ENCODE measurements at regions not wholly inside any gene's neighbourhood (a gene's known extent, or its start where the extent isn't known, plus 50 kb on each side); places are given as distances from the start of the nearest gene placed in this dataset.
"Not testable (repeated sequence)": the region's sequence is repeated elsewhere in the genome, so short reads cannot be mapped to it uniquely, and the experiment has no call there.

DNA sequence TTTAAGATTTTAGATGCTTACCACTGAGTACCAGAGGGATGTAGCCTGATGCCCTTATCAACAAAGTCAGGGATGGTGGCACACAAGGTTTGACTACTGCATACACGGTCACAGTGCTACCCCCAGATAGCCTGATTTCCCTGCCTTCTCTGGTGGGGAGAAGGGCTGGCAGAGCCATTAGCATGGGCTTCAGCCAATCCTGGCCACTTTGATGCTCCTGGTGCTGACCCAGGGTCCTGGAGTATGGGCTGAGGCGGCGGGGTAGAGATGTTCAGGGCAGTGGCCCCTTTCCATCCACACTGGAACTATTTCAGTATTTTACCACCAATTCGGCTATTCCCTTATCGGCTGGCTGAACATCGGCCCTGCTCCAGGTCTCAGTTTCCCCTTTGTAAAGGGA lies 83.2 kb downstream of the POTEB3 start:
- DNase-seq: not testable (repeated sequence)

DNA sequence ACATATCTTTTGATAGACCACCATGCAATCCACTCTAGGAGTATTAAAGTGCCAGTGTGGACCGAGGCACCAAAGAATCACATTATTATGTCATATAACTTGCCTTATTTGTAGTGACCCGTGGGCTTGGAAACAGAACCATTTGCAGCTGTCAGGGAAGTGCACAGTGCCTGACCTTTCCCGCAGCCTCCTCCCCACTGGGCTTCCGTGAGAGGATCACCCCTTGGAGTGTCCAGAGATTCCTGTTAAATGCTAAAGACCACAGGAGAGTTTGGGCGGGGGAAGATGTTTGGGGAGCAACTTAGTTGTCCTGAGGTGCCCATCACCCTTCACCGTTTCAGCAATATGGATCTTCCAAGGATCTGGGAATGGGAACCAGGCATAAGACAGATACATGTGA lies 84.4 kb downstream of the POTEB3 start:
- not testable (repeated sequence) for DNase-seq

DNA sequence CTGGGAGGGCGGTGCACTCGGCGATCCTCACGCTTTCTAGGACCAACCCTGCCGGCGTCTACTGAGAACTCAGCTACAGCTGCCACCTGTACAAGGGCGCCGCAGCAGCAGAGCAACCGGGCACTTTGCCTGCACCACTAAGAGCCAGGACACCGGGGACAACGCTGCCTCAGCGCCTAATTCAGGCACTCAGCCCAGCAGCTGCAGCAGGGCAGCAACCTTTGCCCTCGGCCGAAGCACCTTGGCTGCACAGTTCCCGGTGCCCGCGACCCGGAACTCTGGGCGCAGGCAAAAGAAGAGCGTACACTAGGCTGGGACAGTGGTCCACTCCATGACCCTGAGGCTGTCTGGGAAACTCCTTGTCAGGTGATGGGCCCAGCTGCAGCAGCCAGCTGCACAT lies 85.7 kb downstream of the POTEB3 start:
- DNase-seq: not testable (repeated sequence)

DNA sequence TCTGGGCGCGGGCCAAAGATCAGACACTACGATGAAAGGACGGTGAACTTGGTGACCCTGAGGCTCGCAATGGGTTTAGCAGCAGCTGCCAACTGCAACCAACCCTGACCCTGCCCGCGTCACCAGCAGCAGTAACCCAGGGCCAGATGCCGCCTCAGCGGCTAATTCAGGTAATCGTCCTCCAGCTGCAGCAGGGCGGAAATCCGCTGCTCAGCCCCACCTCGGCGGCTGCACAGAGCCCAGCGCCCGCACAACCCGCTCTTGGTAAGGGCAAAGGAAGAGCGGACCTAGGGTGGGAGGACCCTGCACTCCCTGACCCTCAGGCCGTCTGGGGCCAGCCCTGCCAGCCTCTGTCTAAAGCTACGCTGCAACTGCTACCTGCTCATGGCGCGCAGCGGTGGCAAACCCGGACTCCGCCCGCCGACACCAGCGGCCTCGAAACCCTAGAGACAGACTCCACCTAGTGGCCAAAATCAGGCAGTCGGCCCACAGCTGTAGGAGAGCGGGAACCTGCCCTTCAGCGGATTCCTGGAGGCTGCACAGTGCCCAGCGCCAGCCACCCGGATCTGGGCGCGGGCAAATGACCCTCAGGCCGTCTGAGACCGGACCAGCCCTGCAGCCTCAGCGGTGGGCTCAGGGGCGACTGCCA lies 87.5 kb downstream of the POTEB3 start:
- DNase-seq: not testable (repeated sequence)

DNA sequence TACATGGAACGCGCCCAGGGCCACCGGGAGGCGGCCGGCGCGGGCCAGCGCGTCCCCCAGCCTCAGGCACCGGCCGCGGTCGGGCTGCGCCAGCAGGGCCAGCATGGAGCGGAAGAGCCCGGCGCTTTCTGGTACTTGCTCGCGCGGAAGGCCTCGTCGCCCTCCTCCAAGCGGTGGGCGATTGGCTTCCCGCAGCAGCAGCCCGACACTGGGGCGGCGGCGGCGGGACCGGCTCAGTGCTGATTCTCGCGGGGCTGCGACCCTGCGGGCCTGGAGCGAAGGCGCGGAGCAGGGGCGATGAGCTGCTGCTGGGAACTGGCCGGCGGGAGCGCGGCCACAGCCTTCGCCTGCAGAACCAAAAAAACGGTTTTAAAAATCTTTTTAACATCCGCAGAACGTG lies 95.3 kb downstream of the POTEB3 start:
- DNase-seq: peak; percentile 5

DNA sequence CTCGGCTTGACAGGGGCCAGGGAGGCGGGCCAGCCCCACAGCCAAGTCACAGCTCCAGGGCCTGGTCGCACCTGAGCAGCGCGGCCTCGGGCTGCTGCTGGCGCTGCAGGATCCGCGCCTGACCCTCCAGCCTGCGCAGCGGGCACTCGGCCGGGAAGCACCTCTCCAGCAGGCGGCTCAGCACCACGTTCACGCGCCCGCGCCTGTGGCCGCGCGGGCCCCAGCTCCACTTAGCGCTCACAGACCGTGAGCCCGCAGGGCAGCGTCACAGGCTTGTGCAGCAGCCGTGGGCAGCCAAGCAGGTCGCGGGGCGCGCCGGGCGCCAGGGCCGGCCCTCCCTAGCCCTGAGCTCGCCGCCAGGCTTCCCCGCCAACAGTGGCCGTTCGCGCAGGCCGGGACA lies 95.8 kb downstream of the POTEB3 start:
- not testable (repeated sequence) for DNase-seq

DNA sequence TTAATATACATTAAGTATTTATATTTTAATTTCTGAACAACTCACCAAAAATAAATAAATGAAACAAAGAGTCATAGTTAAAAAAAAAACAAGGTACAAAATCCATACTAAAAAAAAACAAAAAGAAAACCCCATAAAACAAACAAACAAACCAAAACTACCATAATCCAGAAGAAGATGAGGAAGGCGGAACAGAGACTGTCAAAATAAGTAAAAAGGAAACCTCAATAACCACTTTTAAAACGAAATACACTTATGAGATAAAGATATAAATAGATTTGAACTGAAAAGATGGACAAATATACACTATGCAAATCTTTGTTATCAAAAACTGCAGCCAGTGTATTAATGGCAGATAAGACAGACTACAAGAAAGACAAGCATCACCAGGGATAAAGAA lies 103.3 kb downstream of the POTEB3 start:
- not testable (repeated sequence) for DNase-seq

DNA sequence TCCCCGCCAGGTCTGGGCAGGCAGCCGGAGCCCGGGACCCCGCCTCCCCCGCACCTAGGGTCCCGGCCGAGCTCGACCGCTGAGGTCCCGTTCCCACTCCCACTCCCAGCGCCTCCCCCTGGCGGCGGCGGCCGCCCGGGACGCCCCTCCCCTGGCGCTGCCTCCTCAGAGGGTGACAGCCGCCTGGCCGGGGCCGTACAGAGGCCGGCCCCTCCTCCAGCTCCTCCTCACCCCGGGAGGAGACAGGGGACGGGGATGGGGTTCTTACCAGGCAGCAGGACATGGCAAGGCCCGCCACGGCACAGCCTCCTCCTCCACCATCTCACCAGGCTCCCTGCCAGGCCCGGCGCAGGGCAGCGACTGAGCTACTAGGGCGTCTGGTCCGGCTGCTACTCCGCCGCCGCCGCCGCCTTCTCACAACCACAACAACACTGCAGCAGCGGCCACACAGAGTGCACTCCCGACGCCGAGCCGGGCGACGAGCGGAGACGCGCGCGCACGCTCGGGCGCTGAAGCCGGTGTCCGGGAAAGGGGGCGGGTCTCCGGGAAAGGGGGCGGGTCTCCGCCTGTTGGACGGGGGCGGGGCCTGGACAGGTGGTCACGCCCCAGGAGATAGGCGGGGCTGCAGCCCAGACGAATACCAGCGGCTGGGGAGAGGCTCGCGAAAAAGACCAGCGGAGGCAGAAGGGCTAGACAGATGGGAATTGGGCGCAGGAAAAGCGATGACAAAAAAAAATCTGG lies 115.4 kb downstream of the POTEB3 start:
- DNase-seq: not testable (repeated sequence)

DNA sequence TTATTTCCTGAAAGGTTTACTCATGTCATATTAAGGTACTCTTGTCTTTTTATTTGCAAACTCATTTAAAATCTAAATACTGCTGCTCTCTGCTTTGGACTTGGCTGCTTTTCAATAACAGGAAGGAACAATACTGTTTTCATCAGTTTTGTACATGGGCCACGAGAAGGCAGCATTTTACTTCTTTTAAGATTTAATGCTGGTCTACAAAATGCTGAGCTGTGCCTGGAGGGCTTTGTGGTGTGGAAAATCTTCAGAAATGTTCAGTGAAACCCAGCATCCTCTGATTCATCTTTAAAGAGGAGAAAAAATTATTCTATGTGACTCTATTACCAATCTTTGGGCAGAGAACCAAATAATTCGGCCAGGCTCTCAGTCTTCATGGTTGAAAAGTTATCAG lies 155.9 kb downstream of the POTEB3 start:
- not testable (repeated sequence) for DNase-seq

DNA sequence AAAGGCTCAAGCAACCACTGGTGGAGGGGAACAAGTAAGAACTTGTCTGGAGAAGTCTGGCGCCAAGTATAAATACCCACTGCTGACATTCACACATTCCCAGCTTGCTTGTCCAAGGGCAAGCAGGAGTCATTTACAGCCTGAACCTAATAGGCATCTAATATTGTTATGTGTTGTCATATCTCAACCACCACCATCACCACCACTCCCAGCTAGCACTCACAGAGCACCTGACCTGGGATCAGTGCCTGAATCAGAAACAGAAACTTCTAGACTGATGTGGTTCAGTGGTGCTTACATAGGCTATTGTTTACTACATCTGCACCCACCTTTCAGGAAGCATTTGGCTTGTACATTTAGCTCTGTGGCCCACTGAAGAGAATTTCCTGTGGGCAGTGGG lies 157.1 kb downstream of the POTEB3 start:
- not testable (repeated sequence) for DNase-seq

DNA sequence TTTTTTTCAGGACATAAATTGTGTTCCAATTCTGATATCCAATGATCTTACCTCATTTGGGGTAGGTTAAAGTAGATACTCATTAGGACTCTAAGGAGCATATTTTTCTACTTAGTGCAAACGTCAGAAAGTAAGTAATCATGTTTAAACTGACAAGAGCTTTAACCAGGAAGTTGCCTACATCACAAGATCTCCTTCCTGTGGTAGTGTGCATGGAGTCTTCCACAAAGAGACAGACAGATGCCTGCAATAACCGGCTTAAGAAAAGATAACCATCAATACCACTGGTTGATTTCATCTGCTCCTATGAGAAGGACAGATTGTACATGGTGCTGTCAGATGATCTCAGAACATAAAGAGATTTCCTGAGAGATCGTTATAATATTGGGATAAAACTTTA lies 160.0 kb downstream of the POTEB3 start:
- not testable (repeated sequence) for DNase-seq

DNA sequence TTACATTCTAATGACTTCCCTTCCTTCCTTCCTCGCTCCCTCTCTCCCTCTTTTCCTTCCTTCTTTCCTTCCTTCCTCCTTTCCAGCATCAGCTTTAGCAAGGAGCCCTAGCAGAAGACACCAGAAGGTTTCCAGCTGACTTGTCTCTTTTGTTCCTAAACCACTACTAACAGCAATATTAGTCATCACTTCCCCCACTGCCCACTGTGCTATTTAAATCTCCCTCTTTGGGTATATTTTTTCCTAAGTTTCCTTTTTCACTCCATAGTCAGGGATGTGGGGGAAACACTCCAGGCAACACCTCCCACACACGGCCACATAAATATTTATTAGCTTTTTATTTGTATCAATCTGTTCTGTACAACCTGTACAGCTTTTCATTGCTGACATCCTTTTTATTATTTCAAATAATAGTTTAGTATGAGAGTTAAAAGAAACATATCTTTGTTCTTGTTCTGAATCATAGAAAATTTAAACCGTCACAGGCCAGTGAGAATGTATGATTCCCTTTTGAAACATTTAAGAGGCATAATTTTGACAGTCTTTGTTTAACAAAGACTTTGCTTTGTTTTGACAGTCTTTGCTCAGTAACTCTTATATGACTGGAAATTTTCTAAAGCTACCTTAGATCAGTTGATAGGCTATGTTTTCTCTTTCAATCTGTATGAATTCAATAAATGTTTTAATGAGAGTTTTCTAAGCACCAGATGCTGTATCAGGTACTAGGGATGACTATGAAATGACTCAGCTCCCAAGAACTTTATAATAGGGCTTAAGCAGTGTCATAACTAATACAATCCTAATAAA lies 167.9 kb downstream of the POTEB3 start:
- not testable (repeated sequence) for DNase-seq

DNA sequence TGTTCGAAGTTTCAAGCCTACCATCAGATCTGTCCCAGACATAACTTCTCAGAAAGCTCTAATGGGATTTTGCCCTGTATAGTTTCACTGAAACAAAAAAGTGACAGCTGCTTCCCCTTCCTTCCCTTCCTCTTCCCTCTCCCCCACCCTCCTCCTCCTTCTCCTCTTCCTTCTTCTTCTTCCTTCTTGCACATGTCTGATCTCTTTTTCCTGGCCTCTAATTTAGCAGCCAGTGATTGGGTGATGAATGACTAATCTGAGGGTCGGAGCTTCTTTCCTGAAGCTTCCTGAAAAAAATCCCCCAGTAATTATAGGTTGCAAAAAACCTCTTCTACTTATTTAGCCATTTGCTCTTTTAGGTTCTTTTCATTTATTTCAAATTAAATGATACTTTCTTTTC lies 168.7 kb downstream of the POTEB3 start:
- no peak for DNase-seq

DNA sequence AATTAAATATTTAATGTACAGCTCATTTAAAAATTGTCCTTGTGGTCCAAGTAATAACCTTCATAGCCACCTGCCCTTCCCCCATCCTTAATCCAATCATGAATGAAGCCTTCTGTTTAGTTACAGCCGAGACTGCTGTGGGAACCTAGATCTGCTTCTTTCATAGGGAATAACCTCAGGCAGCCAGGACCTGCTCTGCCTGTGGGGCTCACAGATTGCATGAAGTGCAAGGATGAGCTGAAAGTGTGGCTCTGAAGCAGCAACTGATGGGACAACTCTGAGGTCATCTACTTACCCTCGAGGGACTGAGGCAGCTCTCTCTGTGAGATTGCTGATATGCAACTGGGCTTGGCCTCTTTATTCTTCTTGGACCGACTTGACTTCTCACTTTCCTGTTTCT lies 169.8 kb downstream of the POTEB3 start:
- no peak for DNase-seq

DNA sequence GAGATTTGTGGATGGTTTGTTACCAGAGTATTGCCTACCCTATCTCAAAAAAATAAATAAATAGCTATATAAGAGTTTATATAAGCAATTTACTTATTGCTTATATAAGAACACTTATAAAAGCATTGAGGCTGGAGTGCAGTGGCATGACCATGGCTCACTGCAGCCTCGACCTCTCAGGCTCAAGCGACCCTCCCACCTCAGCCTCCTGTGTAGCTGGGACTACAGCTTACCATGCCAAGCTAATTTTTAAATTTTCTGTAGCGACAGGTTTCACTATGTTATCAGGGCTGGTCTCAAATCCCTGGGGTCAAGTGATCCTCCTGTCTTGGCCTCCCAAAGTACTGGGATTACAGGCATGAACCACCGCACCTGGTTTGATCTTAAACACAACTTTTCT lies 170.6 kb downstream of the POTEB3 start:
- not testable (repeated sequence) for DNase-seq

DNA sequence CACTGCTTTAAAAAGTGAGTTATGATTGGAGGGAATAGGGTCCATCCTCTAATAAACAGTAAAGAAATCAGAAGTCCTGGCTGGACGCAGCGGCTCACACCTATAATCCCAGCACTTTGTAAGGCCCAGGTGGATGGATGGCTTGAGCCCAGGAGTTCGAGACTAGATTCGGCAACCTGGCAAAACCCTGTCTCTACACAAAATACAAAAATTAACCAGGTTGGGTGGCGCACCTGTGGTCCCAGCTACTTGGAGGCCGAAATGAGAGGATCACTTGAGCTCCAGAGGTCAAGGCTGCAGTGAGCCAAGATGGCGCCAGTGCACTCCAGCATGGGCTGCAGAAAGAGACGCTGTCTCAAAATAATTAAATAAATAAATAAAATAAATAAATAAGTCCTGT lies 171.2 kb downstream of the POTEB3 start:
- DNase-seq: no peak

DNA sequence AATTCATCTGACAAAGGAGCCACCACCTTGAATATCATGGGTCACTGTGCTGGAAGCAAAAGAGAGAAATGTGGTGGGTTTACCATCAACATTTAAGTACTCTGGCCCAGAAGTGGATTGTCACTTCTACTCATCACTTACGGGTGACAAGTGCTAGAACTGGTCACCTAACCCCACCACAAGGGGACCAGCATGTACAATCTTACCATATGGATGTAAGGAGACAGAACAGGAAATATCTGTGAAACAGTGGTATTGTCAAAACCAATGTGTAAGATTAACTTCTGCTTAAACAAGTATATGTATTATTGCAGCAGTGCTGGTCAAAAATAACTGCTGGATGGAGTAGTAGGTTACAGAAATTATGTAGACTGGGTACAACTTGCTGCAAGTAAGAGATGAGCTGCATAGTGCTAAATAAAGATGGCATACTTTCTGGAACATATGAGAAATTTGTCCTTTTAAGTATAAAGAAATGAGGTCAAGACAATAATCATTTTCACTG lies 171.8 kb downstream of the POTEB3 start:
- DNase-seq: no peak

DNA sequence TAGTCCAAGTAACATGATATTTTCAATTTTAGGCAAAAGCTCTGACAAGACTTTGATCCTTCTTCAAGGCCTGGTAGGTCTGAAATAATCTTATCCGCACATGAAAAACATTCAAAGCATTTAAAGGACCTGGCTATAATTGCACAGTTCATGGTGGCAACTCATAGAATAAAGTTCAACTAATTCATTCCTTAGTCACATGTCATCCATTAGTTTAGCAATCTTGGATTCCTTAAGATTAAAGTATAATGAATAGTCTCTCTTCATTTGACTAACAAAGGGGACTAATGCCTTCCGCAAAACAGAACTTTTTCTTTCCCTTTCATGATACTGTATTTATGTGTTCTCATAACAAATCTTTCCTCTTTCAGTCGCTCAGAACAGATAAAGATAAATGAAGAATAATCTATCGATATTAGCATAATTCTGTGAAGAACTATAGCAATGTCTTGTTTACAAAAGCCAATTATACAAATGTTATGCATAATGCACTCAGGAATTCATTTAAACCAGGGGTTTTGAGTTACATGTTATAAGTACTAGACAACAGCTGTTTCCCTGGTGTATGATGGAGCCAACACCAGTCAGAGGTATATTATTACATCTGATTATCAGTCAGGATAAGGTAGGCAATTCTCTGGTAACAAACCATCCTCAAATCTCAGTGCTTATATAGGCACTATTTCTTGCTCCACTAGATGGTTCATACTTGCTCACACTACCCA lies 172.5 kb downstream of the POTEB3 start:
- no peak for DNase-seq

DNA sequence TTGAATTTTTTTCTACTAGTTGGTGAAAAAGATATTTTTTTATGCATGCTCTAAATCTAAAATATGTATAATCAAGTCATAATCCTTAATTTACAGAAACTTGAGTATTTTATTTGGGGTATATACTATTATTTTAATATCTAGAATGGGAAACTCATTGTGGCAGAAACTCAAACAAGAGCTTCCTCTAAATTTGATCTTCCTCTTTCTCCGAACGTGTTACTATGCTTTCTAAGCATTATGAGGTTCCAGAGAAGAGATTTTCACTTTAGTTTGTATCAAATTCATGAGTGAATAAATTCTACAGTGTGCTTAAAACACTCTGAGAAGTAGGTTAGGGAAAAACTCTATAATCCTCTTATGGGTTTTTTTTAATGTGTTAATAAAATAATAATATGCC lies 173.1 kb downstream of the POTEB3 start:
- peak; percentile 35 for DNase-seq

DNA sequence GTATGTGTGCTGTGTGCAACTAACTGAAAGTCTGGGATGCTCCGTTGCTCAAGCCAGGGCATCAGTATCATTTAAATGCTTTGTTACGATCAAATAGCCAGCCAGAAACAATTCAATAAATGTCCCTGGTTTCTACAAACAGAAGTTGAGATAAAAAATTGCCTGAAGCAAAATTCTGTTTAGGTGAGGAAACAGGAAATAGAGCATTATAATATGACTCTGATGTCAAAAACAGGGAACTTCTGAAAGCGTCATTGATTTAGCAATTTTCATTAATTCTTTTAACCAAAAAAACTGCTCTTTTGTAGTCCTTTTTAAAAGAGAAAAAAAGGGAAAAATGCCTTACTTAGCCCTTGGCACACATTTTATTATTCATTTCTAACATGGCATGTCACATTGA lies 174.7 kb downstream of the POTEB3 start:
- not testable (repeated sequence) for DNase-seq

DNA sequence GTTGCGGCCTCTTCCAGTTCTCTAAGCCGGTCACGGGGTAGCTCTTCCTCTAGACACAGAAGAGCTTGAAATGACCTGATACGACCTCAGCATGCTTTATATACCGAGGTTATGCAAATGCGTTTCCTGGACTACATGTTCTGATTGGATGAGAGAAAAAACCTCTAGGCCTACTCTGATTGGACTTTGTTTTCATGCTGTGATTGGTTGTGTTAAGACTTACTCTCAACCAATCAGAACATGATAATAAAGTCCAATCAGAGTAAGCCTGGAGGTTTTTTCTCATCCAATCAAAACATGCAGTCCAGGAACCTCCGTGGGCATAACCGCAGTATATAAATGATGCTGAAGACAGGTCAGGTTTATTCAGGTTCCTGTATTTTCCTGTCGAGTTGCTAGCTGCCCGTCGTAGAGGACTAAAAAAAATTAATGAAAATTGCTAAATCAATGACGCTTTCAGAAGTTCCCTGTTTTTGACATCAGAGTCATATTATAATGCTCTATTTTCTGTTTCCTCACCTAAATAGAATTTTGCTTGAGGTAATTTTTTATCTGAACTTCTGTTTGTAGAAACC lies 177.4 kb downstream of the POTEB3 start:
- no peak for DNase-seq

Measured in hematopoietic multipotent progenitor cell treated with erythropoietin and hydrocortisone succinate and interleukin-3 and kit ligand, for 4 days (in vitro differentiated cells).